Activated naive CD8-positive, alpha-beta T cell treated with anti-CD3 and anti-CD28 coated beads, Interleukin-2, amount 10 ng/mL, durations not matched to agents 7 days and 5 days (primary cell): ENCODE measurements at regions not wholly inside any gene's neighbourhood (a gene's known extent, or its start where the extent isn't known, plus 50 kb on each side); places are given as distances from the start of the nearest gene placed in this dataset.

Experiments used
- ATAC-seq: fragments of 150-1000 bp; cut with Tn5 transposase; one replicate; pipeline ENCODE4 v1.10.0; 2021; ENCODE audit warnings: low read depth, moderate library complexity
- POLR2A ChIA-PET: fragments of 350-600 bp; sonication (Branson Sonifier 250); formaldehyde crosslinking; loops from one replicate; lab custom pipeline; 2021; ENCODE audit warnings: antibody characterized with exemption; lab: Charles Lee
- DNase-seq: peaks from one replicate; pipeline ENCODE4 v3.0.0; 2021
- H3K27ac Mint-ChIP-seq: one replicate; pipeline ENCODE4 v1.8.0; 2022; ENCODE audit warnings: mild to moderate bottlenecking, mixed read lengths
- H3K27me3 Mint-ChIP-seq: one replicate; pipeline ENCODE4 v1.8.0; 2022; ENCODE audit warnings: mild to moderate bottlenecking, moderate library complexity, mixed read lengths
- H3K36me3 Mint-ChIP-seq: one replicate; pipeline ENCODE4 v1.8.0; 2021; ENCODE audit warnings: mild to moderate bottlenecking, mixed read lengths
- H3K4me1 Mint-ChIP-seq: one replicate; pipeline ENCODE4 v1.8.0; 2021; ENCODE audit warnings: mixed read lengths
- H3K4me3 Mint-ChIP-seq: one replicate; pipeline ENCODE4 v1.8.0; 2022; ENCODE audit warnings: mild to moderate bottlenecking, moderate library complexity, mixed read lengths
- H3K9me3 Mint-ChIP-seq: one replicate; pipeline ENCODE4 v1.8.0; 2021; ENCODE audit warnings: mixed read lengths

DNA sequence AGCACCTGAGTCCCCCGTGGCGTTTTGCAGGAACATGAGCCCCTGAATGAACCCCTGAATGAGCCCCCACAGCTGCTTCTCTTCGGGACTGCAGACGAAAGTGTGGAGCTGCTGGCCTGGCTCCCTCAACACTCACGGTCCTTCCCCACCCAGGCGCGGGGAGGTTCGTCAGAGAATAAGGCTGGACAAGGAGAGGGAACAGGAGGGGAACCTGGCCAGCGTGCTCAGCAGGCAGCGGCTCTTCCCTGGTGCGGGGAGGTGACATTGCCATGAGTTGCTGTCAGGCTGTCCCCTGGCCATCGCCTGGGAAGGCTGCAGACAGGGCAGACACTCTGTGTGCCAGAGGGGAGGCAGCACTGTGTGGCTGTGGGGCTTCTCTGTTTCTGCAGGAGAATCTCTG, 80.9 kb upstream of the SHH start:
- POLR2A ChIA-PET, result no interaction called here
- ATAC-seq, result no peak
- Mint-ChIP-seq H3K27ac (no peak overlapping the region), H3K4me1 (no peaks in the 10 kb centered on the region), H3K9me3 (peaks cover 5% of the 10 kb centered on the region), H3K4me3 (no peak overlapping the region), H3K27me3 (peaks cover 5% of the 10 kb centered on the region), H3K36me3 (no peaks in the 10 kb centered on the region)
- no peak for DNase-seq

DNA sequence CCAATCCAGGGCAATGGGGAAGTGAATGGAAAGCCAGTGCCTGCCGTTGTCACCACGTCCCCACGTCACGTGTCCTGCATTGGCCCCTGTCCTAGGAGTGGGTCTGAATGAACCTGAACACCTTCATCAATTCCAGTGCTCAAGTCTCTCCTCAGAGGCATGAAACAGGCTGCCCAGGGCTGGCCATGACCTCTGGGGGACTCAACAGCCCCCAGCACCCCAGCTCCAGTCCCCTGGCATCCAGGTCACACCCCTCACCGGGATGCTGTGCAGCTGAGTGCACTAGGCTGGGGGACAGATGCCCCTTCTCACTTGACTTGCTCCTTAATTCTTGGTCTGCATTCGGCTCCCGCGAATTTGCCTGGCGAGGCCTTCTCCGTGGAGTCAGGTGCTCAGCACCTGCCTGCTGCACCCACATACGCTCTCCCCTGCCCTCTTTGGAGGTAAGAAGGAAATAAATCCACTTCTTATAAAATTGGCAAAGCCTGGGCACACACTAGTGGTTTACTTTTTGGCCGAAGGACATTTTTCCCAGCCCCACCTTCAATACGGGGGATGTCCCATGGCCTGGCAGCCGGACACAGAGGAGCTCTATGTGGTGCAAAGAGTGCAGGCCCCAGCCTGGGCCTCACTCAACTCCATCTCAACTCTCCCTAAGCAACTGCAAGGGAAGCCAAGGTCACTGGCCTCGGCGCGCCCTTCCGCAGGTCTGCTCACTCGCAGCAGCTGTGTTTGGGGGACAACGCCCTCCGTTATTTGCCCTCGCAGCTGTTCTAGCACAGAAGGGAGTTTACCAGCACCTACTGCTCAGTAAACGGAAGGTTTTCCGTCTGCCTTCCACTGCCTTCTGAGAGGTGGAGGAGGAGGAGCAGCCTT, 77.6 kb upstream of the SHH start:
- Mint-ChIP-seq H3K4me1 (no peaks in the 10 kb centered on the region), H3K27ac (no peak overlapping the region), H3K27me3 (no peaks in the 10 kb centered on the region), H3K4me3 (no peak overlapping the region), H3K36me3 (no peaks in the 10 kb centered on the region), H3K9me3 (peaks cover 5% of the 10 kb centered on the region)
- no peak for DNase-seq
- POLR2A ChIA-PET, result no interaction called here
- no peak for ATAC-seq

DNA sequence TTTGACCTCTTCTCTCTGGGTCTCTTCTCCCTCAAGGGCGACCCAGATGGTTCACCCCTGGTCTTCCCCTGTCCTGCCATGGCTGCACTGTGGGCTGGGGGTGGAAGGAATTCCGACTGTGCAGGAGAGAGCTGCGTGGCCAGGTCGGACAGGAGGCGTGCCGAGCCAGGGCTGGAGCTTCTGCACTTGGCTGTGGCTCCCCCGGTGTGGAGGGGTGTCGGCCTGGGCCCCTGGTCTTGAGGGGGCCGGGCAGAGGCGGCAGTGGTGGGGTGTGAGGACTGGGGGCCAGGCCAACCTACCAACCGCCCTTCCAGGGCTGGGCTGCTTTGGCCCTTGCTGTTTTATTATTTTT, 74.9 kb upstream of the SHH start:
- POLR2A ChIA-PET, result no interaction called here
- H3K27ac Mint-ChIP-seq, result no peak overlapping the region
- H3K27me3 Mint-ChIP-seq, result no peaks in the 10 kb centered on the region
- H3K4me1 Mint-ChIP-seq, result no peaks in the 10 kb centered on the region
- no peak for ATAC-seq
- H3K4me3 Mint-ChIP-seq, result no peak overlapping the region
- H3K36me3 Mint-ChIP-seq, result no peaks in the 10 kb centered on the region
- DNase-seq, result no peak
- H3K9me3 Mint-ChIP-seq, result peaks cover 4% of the 10 kb centered on the region

DNA sequence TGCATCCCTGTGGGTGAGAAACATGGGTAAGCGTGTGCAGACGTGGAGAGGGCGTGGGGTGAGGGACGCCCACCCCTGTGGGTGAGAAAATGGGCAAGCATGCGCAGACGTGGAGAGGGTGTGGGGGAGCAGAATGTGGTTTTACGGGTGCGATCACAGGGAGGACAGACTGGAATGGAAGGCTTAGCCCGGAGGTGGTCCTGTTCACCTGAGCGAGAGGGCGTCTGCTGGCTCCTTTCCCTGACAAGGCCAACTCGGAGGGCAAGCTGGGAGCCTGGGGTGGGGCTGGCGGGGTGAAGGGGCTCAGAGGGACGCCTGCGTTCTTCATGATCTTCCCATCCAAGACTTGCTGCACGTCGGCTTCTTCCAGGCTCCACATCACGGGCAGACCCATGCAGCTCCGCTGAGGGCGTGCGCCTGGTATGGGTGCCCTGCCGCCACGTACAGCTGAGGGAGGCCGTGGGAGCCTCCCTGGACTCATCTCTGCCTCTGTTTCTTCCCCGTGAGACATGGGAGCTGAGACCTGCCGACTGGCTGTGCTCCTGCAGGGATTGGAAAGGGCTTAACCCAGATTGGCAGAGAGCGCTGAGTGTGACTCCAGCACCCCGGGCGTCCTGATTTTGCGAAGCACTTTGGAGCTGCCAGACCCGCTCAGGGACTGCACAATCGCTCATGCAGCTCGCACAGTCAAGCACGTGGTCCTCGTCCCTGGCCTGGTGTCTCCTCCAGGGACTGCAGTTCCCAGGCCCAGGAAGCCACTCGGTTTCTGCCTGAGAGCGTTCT, 74.3 kb upstream of the SHH start:
- Mint-ChIP-seq H3K4me3 (no peak overlapping the region), H3K27me3 (no peaks in the 10 kb centered on the region), H3K36me3 (no peaks in the 10 kb centered on the region), H3K4me1 (no peaks in the 10 kb centered on the region), H3K27ac (no peak overlapping the region), H3K9me3 (peaks cover 3% of the 10 kb centered on the region)
- DNase-seq (no peak), ATAC-seq (no peak)
- POLR2A ChIA-PET, result no interaction called here

DNA sequence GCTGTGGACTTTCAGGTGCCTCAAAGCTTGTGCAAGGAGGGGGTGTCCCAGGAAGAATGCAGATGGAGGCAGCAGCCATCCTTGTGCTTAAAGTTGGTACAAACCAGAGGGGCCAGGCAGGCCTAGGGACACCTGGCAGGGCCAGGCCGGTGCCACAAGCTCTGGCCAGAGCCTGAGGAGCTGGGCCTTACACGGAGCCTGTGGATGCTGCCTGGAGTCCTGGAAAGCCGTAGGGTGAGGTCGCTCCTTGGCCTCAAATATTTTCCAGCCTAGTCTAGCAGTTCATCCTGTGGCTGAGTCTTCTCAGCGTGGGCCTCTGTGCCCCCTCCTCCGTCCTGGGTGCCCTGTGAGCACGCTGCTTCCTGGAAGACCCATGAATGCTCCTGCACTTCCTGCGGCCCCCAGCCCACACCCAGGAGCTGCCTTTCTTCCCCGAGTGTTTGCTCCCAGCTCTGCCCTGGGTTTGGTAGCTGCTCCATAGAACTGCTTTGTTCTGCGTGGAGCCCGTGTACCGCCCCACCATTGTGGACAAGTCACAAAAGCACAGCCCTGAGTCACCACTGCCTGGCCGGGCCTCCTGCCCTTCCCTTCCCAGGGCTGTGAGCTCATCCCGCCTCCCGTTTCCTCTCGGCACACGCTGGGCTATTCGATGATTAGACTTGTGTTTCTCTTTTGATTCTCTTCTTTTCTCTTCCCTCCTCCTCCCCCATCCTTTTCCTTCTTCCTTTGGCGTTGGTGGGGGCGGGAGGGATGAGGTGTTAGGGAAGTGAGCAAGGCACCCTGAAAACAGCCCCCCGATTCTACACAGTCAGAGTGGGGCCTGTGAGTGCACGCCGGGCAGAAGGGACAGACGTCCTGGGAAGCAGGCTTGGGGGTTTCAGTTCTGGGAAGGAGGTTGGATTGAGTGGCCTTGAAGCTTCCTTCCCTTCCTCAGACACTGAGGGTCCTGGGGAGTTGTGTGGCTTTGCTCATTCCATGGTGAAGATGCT, 73.2 kb upstream of the SHH start:
- Mint-ChIP-seq H3K27ac (no peak overlapping the region), H3K9me3 (no peaks in the 10 kb centered on the region), H3K4me1 (no peaks in the 10 kb centered on the region), H3K36me3 (no peaks in the 10 kb centered on the region), H3K4me3 (no peak overlapping the region), H3K27me3 (no peaks in the 10 kb centered on the region)
- POLR2A ChIA-PET, result no interaction called here
- ATAC-seq (no peak), DNase-seq (no peak)

DNA sequence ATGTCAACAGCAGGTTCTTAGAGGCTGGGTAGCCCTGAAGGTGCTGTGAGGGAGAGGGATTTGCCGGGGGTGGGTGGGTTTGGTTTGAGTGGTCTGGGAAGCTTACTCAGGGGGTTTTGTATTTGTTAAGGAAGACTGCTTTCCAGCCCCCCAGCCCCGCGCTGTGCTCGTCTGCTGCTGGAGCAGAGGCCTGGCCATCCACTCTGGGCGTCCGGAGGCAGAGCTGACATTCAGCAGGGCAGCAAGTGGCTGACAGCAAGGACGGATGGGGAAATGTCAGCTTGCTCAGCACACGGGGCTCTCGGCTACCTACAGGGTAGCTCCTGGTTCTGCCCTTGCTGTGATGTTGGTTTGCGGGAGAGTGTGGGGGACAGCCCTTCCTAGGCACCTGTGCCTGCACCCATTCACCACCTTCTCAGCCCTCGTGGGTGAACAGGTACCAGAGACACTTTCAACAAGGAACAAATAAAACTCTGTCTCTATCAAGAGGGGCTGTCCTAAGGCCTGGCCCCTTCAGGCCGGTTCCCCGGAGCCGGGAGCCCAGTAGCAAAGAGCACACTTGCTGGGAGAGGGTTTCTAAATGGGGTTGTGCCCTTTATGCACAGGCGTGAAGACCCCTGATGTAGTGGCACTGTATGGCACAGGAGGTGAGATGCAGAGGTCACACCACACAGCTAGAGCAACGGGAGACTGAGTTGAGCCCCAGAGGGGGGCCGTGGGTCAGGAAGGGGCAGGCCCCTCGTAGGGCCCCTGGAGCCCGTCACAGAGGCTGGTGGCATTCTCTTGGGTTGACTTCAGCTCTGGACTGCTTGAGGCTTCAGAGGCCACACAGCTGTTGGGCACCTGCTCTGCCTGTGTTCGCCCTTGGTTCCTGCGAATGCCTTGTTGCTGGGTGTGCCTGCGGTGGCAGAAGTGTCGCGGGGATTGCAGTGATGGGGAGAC, 72.2 kb upstream of the SHH start:
- no peak for ATAC-seq
- H3K4me1 Mint-ChIP-seq, result no peaks in the 10 kb centered on the region
- H3K9me3 Mint-ChIP-seq, result no peaks in the 10 kb centered on the region
- no peaks in the 10 kb centered on the region for H3K27me3 Mint-ChIP-seq
- H3K36me3 Mint-ChIP-seq, result no peaks in the 10 kb centered on the region
- DNase-seq, result no peak
- POLR2A ChIA-PET, result no interaction called here
- H3K27ac Mint-ChIP-seq, result no peak overlapping the region
- no peak overlapping the region for H3K4me3 Mint-ChIP-seq

DNA sequence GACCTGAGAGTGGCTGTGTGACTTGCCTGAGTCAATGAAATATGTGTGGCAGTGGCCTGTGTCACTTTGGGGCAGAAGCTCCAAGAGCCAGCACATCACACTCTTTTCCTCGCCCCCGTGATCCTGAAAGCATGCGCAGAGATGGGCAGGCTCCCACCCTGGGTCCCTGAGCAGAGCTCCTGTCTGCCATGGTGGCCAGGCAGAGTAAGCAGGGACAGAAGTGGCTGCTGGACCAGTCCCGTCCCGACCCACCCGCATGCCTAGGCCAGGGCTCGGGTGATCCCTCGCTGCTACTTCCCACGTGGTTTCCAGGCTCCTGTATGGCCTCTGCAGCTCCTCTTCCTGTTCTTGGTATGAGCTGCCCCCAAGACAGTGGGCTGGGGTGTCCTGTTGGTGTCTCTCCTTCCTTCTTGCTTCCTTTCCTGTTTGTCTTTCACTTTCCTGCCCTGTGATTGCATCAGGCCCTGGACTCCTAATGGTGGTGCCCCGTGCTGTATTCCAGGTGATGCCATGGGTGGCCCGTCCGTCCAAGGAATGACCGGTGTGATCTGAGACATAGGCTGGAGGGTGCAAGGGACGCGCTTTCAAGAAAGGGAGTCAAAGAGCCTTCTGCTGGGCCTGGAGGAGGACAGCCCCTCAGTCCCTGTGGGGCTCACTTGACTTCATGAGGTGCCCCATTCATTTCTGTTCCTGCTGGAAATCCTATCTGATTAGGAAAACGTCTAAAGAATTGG, 71.4 kb upstream of the SHH start:
- no peak overlapping the region for H3K27ac Mint-ChIP-seq
- POLR2A ChIA-PET, result no interaction called here
- no peak overlapping the region for H3K4me3 Mint-ChIP-seq
- no peaks in the 10 kb centered on the region for H3K36me3 Mint-ChIP-seq
- no peak for DNase-seq
- H3K27me3 Mint-ChIP-seq, result no peaks in the 10 kb centered on the region
- H3K4me1 Mint-ChIP-seq, result no peaks in the 10 kb centered on the region
- no peak for ATAC-seq
- no peaks in the 10 kb centered on the region for H3K9me3 Mint-ChIP-seq

DNA sequence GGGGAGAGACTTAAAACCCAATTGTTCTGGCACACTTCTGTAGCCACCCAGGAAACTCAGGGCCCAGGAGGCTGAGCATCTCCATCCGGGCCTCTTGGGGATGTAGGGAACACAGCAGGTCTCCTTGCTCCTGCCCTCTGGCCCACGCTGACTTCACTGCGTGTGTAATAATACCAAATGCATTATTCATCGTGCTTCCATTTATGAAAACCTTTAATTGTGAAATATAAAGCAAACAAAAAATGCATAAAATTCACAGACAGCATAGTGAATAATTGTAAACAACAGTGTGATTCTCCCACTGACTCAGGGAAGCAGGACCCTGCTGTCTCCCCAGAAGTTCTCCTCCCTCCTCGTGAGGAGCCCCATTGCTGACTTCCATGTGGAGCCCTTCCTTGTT, 70.3 kb upstream of the SHH start:
- H3K4me3 Mint-ChIP-seq, result no peak overlapping the region
- no peak overlapping the region for H3K27ac Mint-ChIP-seq
- H3K27me3 Mint-ChIP-seq, result no peaks in the 10 kb centered on the region
- POLR2A ChIA-PET, result interaction anchor here (0.5 kb wide), 1 partner anchor 29 kb away, joined by 3 read pairs; no protein-coding TSS in a partner anchor
- no peaks in the 10 kb centered on the region for H3K36me3 Mint-ChIP-seq
- DNase-seq (no peak), ATAC-seq (no peak)
- H3K9me3 Mint-ChIP-seq, result no peaks in the 10 kb centered on the region
- no peaks in the 10 kb centered on the region for H3K4me1 Mint-ChIP-seq

DNA sequence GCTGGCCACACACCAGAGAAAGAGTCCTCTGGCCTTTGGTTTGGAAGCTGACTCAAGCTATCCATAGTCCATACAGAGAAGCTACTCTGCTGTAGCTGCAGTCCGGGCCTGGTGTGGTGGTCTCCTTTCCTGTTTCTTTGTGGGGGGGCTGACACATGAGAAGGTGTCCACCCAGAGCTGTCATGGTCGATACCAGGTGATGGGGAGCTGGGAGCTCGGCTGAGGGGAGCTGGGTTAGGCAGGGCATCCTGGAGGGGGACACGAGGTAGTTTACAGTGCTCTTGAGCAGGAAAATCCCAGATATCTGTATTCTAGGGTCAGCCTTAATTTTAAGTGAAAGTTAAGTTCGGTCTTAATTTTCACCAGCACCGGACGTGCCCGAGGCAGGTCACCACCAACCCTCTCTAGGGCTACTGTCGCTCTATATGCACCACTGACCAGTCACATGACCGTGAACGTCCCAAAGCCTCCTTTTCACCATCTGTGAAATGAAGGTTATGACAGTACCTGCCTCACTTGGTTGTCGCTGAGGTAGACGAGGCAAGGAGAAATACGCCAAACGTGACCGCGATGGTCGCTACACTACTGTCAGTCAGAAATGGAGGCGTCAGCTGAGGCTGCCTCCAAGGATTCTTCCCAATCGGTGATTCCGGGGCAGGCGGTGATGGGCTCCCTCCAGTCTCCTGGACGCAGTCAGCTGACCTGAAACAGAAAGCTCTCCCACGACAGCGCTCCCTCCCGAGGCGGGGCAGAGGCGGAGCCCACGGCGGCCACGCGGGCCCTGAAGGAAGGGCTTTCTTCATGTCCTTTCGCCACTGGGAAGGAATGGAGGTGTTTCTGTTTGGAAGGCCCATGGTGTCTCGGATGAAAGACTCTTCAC, 69.4 kb upstream of the SHH start:
- POLR2A ChIA-PET, result interaction anchor here (0.5 kb wide), 1 partner anchor 28 kb away, joined by 3 read pairs; no protein-coding TSS in a partner anchor
- Mint-ChIP-seq H3K27ac (no peak overlapping the region), H3K9me3 (no peaks in the 10 kb centered on the region), H3K4me1 (no peaks in the 10 kb centered on the region), H3K4me3 (no peak overlapping the region), H3K36me3 (no peaks in the 10 kb centered on the region), H3K27me3 (peaks cover 2% of the 10 kb centered on the region)
- ATAC-seq, result no peak
- DNase-seq, result no peak

DNA sequence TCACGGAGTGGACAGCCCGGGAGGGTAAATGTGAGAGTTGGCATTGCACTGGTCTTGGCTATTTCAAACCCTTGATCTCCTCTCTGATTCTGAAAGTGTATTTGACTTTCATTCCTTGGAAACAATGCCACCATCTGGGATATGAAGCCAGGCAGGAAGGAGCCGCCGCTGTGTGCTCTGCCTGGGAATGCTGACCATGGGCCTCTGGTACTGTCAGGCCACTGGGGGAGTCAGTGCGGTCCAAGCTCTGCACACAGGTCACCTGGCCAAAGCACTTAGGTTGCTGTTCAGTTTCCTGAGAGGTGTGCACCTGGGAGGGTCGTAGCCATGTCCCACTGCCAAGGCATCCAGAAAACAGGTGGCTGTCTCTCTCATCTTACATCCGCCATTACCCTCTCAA, 68.5 kb upstream of the SHH start:
- peaks cover 7% of the 10 kb centered on the region for H3K27me3 Mint-ChIP-seq
- ATAC-seq (no peak), DNase-seq (no peak)
- H3K27ac Mint-ChIP-seq, result no peak overlapping the region
- H3K9me3 Mint-ChIP-seq, result no peaks in the 10 kb centered on the region
- H3K4me3 Mint-ChIP-seq, result no peak overlapping the region
- no peaks in the 10 kb centered on the region for H3K4me1 Mint-ChIP-seq
- POLR2A ChIA-PET, result no interaction called here
- H3K36me3 Mint-ChIP-seq, result no peaks in the 10 kb centered on the region

DNA sequence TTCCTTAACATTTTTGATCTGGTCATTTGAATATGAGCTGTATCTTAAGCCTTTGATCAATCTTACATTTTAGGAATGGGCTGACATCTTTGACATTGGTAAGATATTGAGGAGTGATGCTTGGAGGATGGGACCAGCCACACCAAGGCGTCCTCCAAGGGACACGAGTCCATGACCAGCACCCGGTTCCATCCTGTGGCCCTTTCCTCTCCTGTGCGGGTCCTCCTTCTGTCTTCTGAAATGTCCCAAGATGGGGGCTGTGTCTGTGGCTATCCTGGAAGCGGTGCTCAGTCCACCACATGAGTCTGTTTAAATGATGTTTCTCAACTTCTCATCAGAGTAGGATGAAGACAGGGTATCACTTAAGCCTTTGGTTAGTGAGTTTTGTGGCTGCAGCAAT, 67.3 kb upstream of the SHH start:
- H3K9me3 Mint-ChIP-seq, result no peaks in the 10 kb centered on the region
- POLR2A ChIA-PET, result no interaction called here
- ATAC-seq, result no peak

More for the DNA sequence above, 67.3 kb upstream of the SHH start:
- H3K27ac Mint-ChIP-seq, result no peak overlapping the region
- no peak for DNase-seq
- peaks cover 15% of the 10 kb centered on the region for H3K27me3 Mint-ChIP-seq
- H3K4me1 Mint-ChIP-seq, result no peaks in the 10 kb centered on the region
- no peak overlapping the region for H3K4me3 Mint-ChIP-seq
- H3K36me3 Mint-ChIP-seq, result no peaks in the 10 kb centered on the region
